HUES6 (cell line): ENCODE measurements at regions not wholly inside any gene's neighbourhood (a gene's known extent, or its start where the extent isn't known, plus 50 kb on each side); places are given as distances from the start of the nearest gene placed in this dataset.
A peak's percentile ranks its signal among the peaks of the same experiment; 100 is the strongest.

ENCODE experiments used
- H3K27ac ChIP-seq: 2 replicates; pipeline ENCODE4 v1.7.0; 2013; ENCODE audit warnings: low read depth, mild to moderate bottlenecking, low read length, inconsistent platforms
- H3K27me3 ChIP-seq: 2 replicates; pipeline ENCODE4 v1.6.1; 2013; ENCODE audit warnings: low read length; ENCODE audit not compliant: control insufficient read depth, insufficient read depth
- H3K36me3 ChIP-seq: 2 replicates; pipeline ENCODE4 v1.6.1; 2013; ENCODE audit warnings: low read length; ENCODE audit not compliant: control insufficient read depth, insufficient read depth
- H3K4me1 ChIP-seq: 2 replicates; pipeline ENCODE4 v1.6.1; 2013; ENCODE audit warnings: low read length; ENCODE audit not compliant: control insufficient read depth, insufficient read depth
- H3K4me3 ChIP-seq: 2 replicates; pipeline ENCODE4 v1.5.1; 2013; ENCODE audit warnings: low read depth, low read length
- H3K9ac ChIP-seq: one replicate; pipeline ENCODE4 v1.6.1; 2013; ENCODE audit warnings: mild to moderate bottlenecking, low read length
- H3K9me3 ChIP-seq: 2 replicates; pipeline ENCODE4 v1.6.1; 2013; ENCODE audit warnings: low read depth, low read length; ENCODE audit not compliant: control insufficient read depth, insufficient read depth

DNA sequence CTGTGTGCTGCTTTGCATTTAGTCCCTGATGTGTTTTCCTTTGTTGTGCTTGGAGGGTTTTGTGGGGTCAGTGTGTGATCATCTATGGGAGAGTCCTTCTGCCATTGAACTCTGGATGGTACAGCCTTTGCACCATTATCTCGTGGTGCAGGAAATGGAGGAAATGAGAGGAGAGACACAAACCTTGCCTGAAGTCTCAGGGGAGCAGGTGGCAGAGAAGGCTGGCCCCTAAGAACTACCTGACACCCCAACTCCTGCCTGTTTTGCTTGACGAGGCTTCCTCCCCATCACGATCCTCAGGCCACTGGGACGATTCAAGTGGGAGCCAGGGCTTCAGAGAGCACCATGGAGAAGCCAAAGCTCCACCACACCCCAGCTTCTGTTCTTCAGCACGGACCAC, 1316.4 kb downstream of the TBC1D22A start:
- no peak overlapping the region for H3K27ac ChIP-seq
- peaks cover 13% of the 10 kb centered on the region for H3K9me3 ChIP-seq
- H3K9ac ChIP-seq = no peak overlapping the region
- no peaks in the 10 kb centered on the region for H3K27me3 ChIP-seq
- H3K4me1 ChIP-seq = peaks cover 2% of the 10 kb centered on the region; the same call in 1 of the 2 replicates
- no peaks in the 10 kb centered on the region for H3K36me3 ChIP-seq
- H3K4me3 ChIP-seq = no peak overlapping the region

GRCh38 chr22:48077699-48078098, 1315.2 kb downstream of the TBC1D22A start:
- Histone ChIP-seq H3K27ac (no peak overlapping the region), H3K4me1 (peaks cover 7% of the 10 kb centered on the region), H3K27me3 (no peaks in the 10 kb centered on the region), H3K36me3 (no peaks in the 10 kb centered on the region), H3K9ac (no peak overlapping the region), H3K9me3 (peaks cover 13% of the 10 kb centered on the region), H3K4me3 (no peak overlapping the region)

GRCh38 chr22:48076008-48076407, 1313.6 kb downstream of the TBC1D22A start:
- Histone ChIP-seq H3K4me1 (peaks cover 17% of the 10 kb centered on the region), H3K27me3 (no peaks in the 10 kb centered on the region), H3K27ac (no peak overlapping the region), H3K9ac (no peak overlapping the region), H3K36me3 (no peaks in the 10 kb centered on the region), H3K4me3 (no peak overlapping the region), H3K9me3 (peaks cover 13% of the 10 kb centered on the region)

DNA sequence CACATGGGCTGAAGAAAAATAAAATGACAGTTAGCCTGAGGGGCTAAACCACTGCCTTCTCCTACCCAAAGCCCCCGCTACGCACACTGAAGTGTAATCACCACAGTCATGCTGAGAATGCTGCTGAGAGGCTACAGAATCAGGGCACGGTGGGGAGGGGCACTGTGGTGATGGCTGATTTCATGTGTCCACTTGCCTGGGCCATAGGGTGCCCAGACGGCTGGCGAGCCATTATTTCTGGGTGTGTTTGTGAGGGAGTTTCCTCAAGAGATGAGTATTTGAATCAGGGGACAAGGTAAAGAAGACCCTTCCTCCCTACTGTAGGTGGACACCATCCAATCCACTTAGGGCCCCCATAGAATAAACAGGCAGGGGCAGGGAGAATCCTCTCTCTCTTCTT, 1313.2 kb downstream of the TBC1D22A start:
- Histone ChIP-seq H3K36me3 (no peaks in the 10 kb centered on the region), H3K4me1 (peaks cover 17% of the 10 kb centered on the region), H3K27me3 (no peaks in the 10 kb centered on the region), H3K4me3 (no peak overlapping the region), H3K9me3 (peaks cover 13% of the 10 kb centered on the region), H3K27ac (no peak overlapping the region), H3K9ac (no peak overlapping the region)

DNA sequence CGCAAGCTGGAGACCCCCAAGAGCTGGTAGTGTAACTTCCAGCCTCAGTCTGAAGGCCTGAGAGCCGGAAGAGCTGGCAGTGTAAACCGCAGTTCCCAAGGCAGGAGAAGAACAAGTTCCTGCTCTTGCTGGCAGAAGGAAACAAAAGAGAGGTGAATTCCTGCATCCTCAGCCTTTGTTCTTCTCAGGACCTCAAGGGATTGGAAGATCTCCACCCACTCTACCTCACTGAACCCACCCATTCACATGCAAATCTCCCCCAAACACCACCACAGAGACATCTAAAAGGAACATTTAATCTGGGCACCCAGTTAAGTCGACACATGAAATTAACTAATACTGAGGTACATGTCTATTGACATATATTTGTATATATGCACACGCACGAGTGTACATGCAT, 1310.3 kb downstream of the TBC1D22A start:
- Histone ChIP-seq H3K9me3 (peaks cover 19% of the 10 kb centered on the region), H3K36me3 (no peaks in the 10 kb centered on the region), H3K9ac (no peak overlapping the region), H3K27me3 (no peaks in the 10 kb centered on the region), H3K4me3 (no peak overlapping the region), H3K27ac (peak overlapping the region; percentile 71; the same call in 1 of the 2 replicates), H3K4me1 (peaks cover 17% of the 10 kb centered on the region)

DNA sequence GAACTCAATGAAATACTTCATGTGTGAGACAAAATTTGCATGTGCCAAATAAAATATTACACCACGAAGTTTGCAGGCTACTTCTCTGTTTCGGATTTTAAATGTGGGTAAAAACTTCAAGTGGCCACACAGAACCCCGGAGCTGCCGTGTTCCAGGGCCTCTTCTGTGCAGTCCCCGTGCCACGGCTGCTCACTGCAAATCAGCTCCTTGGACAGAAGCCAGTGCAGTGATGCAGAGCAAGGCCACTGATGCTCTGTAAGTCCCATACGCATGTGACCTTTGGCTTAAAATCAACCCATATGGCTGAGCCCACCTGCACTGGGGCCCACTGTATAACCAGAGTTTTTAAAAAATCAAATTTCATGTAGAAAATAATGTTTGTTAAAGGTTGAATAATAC, 1309.4 kb downstream of the TBC1D22A start:
- Histone ChIP-seq H3K36me3 (no peaks in the 10 kb centered on the region), H3K27me3 (no peaks in the 10 kb centered on the region), H3K4me1 (peaks cover 17% of the 10 kb centered on the region), H3K9ac (no peak overlapping the region), H3K27ac (no peak overlapping the region), H3K9me3 (peaks cover 19% of the 10 kb centered on the region), H3K4me3 (no peak overlapping the region)

GRCh38 chr22:48071305-48071704, 1308.9 kb downstream of the TBC1D22A start:
- Histone ChIP-seq H3K9ac (no peak overlapping the region), H3K27ac (no peak overlapping the region), H3K36me3 (no peaks in the 10 kb centered on the region), H3K4me1 (peaks cover 17% of the 10 kb centered on the region), H3K4me3 (no peak overlapping the region), H3K9me3 (peaks cover 19% of the 10 kb centered on the region), H3K27me3 (no peaks in the 10 kb centered on the region)

DNA sequence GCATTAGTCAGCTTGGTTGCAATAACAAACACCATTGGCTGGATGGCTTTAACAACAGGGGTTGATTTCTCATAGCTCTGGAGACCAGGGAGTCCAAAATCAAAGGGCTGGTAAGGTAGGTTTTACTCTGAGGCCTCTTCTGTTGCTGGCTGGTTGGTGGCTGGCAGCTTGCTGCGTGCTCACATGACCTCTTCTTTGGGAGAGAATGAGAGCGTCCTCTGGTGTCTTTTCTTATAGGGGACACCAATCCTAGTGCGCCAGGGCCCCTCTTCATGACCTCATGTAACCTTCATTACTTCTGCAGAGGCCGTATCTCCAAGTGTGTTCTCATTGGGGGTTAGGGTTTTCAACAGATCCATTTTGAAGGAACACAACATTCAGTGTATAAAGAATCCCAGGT, 1308.3 kb downstream of the TBC1D22A start:
- Histone ChIP-seq H3K36me3 (no peaks in the 10 kb centered on the region), H3K27me3 (no peaks in the 10 kb centered on the region), H3K4me3 (no peak overlapping the region), H3K27ac (no peak overlapping the region), H3K9me3 (peaks cover 18% of the 10 kb centered on the region), H3K4me1 (peaks cover 17% of the 10 kb centered on the region), H3K9ac (no peak overlapping the region)

DNA sequence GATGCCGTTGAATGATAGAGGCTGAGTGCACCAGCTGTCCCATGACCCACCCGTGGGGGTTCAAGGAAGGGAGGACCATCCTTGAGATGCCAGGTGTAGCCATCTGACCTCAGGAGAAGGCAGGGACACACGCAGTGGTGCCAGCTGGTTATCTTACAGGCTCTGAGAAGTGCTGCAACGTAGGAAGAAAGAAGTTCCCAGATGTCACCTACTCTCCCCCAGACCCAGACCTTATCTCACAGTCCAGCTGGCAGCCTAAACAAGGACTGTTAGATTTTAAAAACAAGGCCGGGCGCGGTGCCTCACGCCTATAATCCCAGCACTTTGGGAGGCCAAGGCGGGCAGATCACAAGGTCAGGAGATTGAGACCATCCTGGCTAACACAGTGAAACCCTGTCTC, 1307.6 kb downstream of the TBC1D22A start:
- Histone ChIP-seq H3K4me1 (peaks cover 17% of the 10 kb centered on the region), H3K9ac (no peak overlapping the region), H3K4me3 (no peak overlapping the region), H3K9me3 (peaks cover 11% of the 10 kb centered on the region), H3K27me3 (no peaks in the 10 kb centered on the region), H3K27ac (no peak overlapping the region), H3K36me3 (no peaks in the 10 kb centered on the region)

GRCh38 chr22:48069256-48069655, 1306.8 kb downstream of the TBC1D22A start:
- Histone ChIP-seq H3K4me1 (peaks cover 17% of the 10 kb centered on the region), H3K27me3 (no peaks in the 10 kb centered on the region), H3K27ac (no peak overlapping the region), H3K36me3 (no peaks in the 10 kb centered on the region), H3K9ac (no peak overlapping the region), H3K4me3 (no peak overlapping the region), H3K9me3 (peaks cover 7% of the 10 kb centered on the region)

DNA sequence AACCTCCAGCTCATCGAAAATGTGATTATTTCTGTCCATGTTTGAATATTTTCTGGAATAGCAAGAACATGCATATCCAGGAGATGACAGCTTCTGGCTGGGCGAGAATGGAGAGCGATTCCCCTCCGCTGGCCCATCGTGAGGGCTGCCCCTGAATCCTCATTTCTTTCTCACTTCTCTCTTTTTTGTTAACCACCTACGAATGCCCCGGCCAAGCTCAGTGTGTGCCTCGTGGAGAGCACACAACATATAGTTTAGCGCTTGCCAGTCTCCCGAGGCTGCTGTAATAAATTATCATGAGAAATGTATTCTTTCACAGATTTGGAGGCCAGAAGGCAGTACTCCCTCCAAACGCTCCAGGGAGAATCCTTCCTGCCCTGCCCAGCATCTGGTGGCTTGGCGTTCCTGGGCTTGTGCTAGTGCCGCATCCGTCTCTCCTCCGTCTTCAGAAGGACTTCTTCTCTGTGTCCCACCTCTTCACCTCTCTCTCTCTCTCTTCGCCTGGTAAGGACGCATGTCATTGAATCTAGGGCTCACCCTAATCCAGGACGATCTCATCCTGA, 1306.0 kb downstream of the TBC1D22A start:
- Histone ChIP-seq H3K9ac (no peak overlapping the region), H3K36me3 (no peaks in the 10 kb centered on the region), H3K4me1 (peaks cover 16% of the 10 kb centered on the region), H3K9me3 (peaks cover 7% of the 10 kb centered on the region), H3K27me3 (no peaks in the 10 kb centered on the region), H3K27ac (no peak overlapping the region), H3K4me3 (no peak overlapping the region)

DNA sequence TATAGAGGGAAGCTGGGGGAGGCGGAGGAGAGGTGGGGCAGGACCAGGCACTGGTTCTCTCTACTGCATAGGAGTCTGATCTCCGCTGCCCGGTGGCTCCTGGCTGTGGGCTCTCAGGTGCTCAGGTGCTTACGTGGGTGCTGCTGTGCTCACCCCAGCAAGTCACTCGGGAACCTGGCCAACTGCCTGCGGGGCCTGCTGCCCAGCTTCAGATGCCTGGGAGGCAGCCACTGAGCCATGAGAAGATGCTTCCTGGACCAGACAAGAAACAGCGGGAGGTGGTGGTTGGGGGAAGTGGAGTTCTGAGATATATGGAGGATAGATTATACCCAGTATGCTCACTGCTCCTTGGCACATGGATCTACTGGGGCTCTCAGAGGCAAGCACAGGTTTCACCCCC, 1303.4 kb downstream of the TBC1D22A start:
- peaks cover 7% of the 10 kb centered on the region for H3K9me3 ChIP-seq
- H3K4me1 ChIP-seq = no peaks in the 10 kb centered on the region; the same call in 1 of the 2 replicates
- H3K27ac ChIP-seq = no peak overlapping the region
- no peaks in the 10 kb centered on the region for H3K27me3 ChIP-seq
- no peak overlapping the region for H3K9ac ChIP-seq
- H3K4me3 ChIP-seq = no peak overlapping the region
- no peaks in the 10 kb centered on the region for H3K36me3 ChIP-seq
